Uterus (tissue), 2 donors: ENCODE measurements at regions not wholly inside any gene's neighbourhood (a gene's known extent, or its start where the extent isn't known, plus 50 kb on each side); places are given as distances from the start of the nearest gene placed in this dataset.

ENCODE experiments used
- CTCF ChIP-seq, 4 experiments: fragments of 200-600 bp in 2 of 4; fragments of 450-650 bp in 2 of 4; sonication (generic) in 2 of 4; IDR thresholded peaks; one replicate each; pipeline ENCODE4 v1.5.1; 2016 to 2019; ENCODE audit warnings: antibody characterized with exemption in 4 of 4, mild to moderate bottlenecking in 2 of 4, moderate library complexity in 1 of 4
- POLR2A ChIP-seq, 2 donors: fragments of 450-650 bp; IDR thresholded peaks; one replicate each; pipeline ENCODE4 v1.6.1; 2016; ENCODE audit warnings: antibody characterized with exemption in 2 of 2, mild to moderate bottlenecking in 1 of 2, moderate library complexity in 1 of 2

- TF ChIP-seq POLR2A (IDR thresholded peaks at IDR 0.05) (no peak), CTCF (IDR thresholded peaks at IDR 0.05) (no peak)
These were observed 103.7 kb upstream of the HABP2 start for GRCh38 chr10:113449006-113449695.
